ENCODE measurements at regions not wholly inside any gene's neighbourhood (a gene's known extent, or its start where the extent isn't known, plus 50 kb on each side); places are given as distances from the start of the nearest gene placed in this dataset.
"Not testable (repeated sequence)": the region's sequence is repeated elsewhere in the genome, so short reads cannot be mapped to it uniquely, and the experiment has no call there.

GRCh38 chr7:96770758-96771157 lies 61.1 kb upstream of the SEM1 start:
- no peak for TF ChIP-seq CTCF (IDR thresholded peaks at IDR 0.05; ENCODE audit: insufficient read depth, low read depth, low read length)
- no peak overlapping the region for H3K4me3 ChIP-seq (ENCODE audit: low read depth, low read length)

DNA sequence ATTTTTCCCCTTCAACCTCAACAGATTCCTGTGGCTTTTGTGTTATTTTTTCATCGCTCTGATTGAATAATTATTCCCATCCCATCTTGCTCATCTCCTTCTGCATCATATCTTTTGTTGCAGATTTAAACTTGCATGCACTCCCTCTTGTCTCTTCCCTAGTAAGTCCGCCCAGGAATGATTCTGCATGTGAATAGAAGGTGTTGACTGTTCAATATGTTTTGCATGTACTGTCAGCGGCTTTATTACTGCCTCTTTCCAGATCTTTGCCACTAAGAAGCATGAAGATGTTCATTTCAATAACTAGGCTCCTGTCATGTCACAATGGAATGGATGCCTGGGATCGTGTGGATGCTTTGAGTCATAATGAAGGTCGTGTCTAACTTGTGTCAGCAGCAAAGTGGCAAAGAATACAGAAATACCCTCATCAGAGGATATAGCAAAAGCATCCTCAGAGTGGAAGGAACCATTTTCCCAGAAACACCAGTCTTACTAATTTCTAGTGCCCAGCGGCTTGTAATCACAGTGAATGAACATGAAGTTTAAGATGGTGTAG lies 62.6 kb upstream of the SEM1 start:
- TF ChIP-seq CTCF (IDR thresholded peaks at IDR 0.05; ENCODE audit: insufficient read depth, low read depth, low read length): no peak
- no peak for DNase-seq (ENCODE audit: low read depth)
- H3K4me3 ChIP-seq (ENCODE audit: low read depth, low read length): no peak overlapping the region

More at GRCh38 chr7:96770758-96771157, 61.1 kb upstream of the SEM1 start:
- no peak for DNase-seq (ENCODE audit: low read depth)

GRCh38 chr7:96773483-96773882 lies 63.8 kb upstream of the SEM1 start:
- no peak for TF ChIP-seq CTCF (IDR thresholded peaks at IDR 0.05; ENCODE audit: insufficient read depth, low read depth, low read length)
- no peak overlapping the region for H3K4me3 ChIP-seq (ENCODE audit: low read depth, low read length)
- DNase-seq (ENCODE audit: low read depth): no peak

GRCh38 chr7:96774358-96774757 lies 64.7 kb upstream of the SEM1 start:
- no peak for TF ChIP-seq CTCF (IDR thresholded peaks at IDR 0.05; ENCODE audit: insufficient read depth, low read depth, low read length)
- no peak for DNase-seq (ENCODE audit: low read depth)
- no peak overlapping the region for H3K4me3 ChIP-seq (ENCODE audit: low read depth, low read length)

- no peak for DNase-seq (ENCODE audit: low read depth)
- TF ChIP-seq CTCF (IDR thresholded peaks at IDR 0.05; ENCODE audit: insufficient read depth, low read depth, low read length): no peak
These were observed 65.4 kb upstream of the SEM1 start for GRCh38 chr7:96775046-96775445.

DNA sequence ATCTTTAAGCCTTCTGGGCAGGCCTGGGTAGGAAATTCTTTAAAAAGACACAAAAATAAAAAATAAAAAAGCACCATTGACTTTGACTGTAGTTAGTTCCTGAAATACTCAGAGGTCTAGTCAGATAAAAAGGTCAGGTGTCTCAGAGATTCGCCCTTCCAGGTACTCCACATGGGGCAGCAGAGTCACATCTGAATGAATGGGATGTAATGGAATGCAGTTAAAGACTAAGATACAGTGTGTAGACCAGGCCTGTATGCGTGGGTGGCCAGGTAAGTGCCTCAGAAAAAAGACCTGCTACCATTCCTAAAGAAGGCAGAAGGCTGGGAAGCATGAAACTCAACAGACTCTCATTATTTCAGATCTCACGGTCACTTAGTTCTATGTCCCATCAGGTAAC lies 68.6 kb upstream of the SEM1 start:
- TF ChIP-seq CTCF (IDR thresholded peaks at IDR 0.05; ENCODE audit: insufficient read depth, low read depth, low read length): no peak
- DNase-seq (ENCODE audit: low read depth): no peak
- no peak overlapping the region for H3K4me3 ChIP-seq (ENCODE audit: low read depth, low read length)

More at GRCh38 chr7:96775046-96775445, 65.4 kb upstream of the SEM1 start:
- H3K4me3 ChIP-seq (ENCODE audit: low read depth, low read length): no peak overlapping the region

GRCh38 chr7:96781919-96782318 lies 72.3 kb upstream of the SEM1 start:
- no peak overlapping the region for H3K4me3 ChIP-seq (ENCODE audit: low read depth, low read length)
- no peak for DNase-seq (ENCODE audit: low read depth)
- no peak for TF ChIP-seq CTCF (IDR thresholded peaks at IDR 0.05; ENCODE audit: insufficient read depth, low read depth, low read length)

DNA sequence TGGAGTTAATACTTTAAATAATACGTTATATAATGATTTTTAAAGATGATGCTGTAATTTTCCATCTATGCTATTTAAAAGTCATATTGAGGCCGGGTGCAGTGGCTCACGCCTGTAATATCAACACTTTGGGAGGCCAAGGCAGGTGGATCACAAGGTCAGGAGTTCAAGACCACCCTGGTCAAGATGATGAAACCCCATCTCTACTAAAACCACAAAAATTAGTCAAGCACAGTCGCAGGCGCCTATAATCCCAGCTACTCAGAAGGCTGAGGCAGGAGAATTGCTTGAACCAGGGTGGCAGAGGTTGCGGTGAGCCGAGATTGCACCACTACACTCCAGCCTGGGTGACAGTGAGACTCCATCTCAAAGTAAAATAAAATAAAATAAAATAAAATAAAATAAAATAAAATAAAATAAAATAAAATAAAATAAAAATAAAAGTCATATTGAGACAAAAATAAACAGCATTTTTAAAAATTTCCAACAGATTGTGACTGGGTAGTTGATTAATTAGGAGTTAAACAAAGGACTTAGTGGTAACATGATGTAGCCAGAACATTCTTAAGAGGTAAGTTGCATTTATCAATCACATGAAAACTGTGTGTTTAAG lies 73.1 kb upstream of the SEM1 start:
- not testable (repeated sequence) for DNase-seq (ENCODE audit: low read depth); H3K4me3 ChIP-seq (ENCODE audit: low read depth, low read length)

Measured in fibroblast of villous mesenchyme (primary cell).